DOHH2 (cell line): ENCODE measurements at regions not wholly inside any gene's neighbourhood (a gene's known extent, or its start where the extent isn't known, plus 50 kb on each side); places are given as distances from the start of the nearest gene placed in this dataset.
"Not testable (repeated sequence)": the region's sequence is repeated elsewhere in the genome, so short reads cannot be mapped to it uniquely, and the experiment has no call there.

Source experiments
- H3F3A ChIP-seq: fragments of 200-600 bp; sonication (generic), shearing (Covaris generic); 2 replicates; pipeline ENCODE4 v1.6.0; 2016; ENCODE audit warnings: antibody characterized with exemption, mild to moderate bottlenecking; ENCODE audit not compliant: control insufficient read depth, insufficient read depth
- H3K27ac ChIP-seq: fragments of 200-600 bp; sonication (generic); 2 replicates; pipeline ENCODE4 v1.5.1; 2014; ENCODE audit warnings: low read depth, mild to moderate bottlenecking, low read length, moderate library complexity
- H3K27me3 ChIP-seq: fragments of 200-600 bp; sonication (generic); 2 replicates; pipeline ENCODE4 v1.6.1; 2014; ENCODE audit warnings: mild to moderate bottlenecking, low read length, mixed read lengths; ENCODE audit not compliant: control insufficient read depth
- H3K36me3 ChIP-seq: fragments of 200-600 bp; sonication (generic); 2 replicates; pipeline ENCODE4 v1.6.1; 2014; ENCODE audit warnings: mild to moderate bottlenecking, low read length, moderate library complexity, mixed read lengths; ENCODE audit not compliant: control insufficient read depth
- H3K4me1 ChIP-seq: fragments of 200-600 bp; sonication (generic); 2 replicates; pipeline ENCODE4 v1.6.1; 2014; ENCODE audit warnings: mild to moderate bottlenecking, low read length, mixed read lengths; ENCODE audit not compliant: control insufficient read depth
- H3K4me2 ChIP-seq: fragments of 200-600 bp; sonication (generic); 2 replicates; pipeline ENCODE4 v1.6.0; 2014; ENCODE audit warnings: mild to moderate bottlenecking, low read length, moderate library complexity
- H3K4me3 ChIP-seq: fragments of 200-600 bp; sonication (generic); 2 replicates; pipeline ENCODE4 v1.5.1; 2014; ENCODE audit warnings: mild to moderate bottlenecking, low read length, mixed read lengths
- H3K79me2 ChIP-seq: fragments of 200-600 bp; sonication (generic); 2 replicates; pipeline ENCODE4 v1.6.1; 2014; ENCODE audit warnings: mild to moderate bottlenecking, low read length, mixed read lengths; ENCODE audit not compliant: control insufficient read depth
- H3K9me2 ChIP-seq: fragments of 200-600 bp; sonication (generic); replicated peaks from 2 replicates; pipeline ENCODE4 v1.6.1; 2014; ENCODE audit warnings: mild to moderate bottlenecking, low read length, mixed read lengths; ENCODE audit not compliant: control insufficient read depth
- H3K9me3 ChIP-seq: fragments of 200-600 bp; sonication (generic); 2 replicates; pipeline ENCODE4 v1.6.1; 2014; ENCODE audit warnings: antibody characterized with exemption, low read length, mixed read lengths; ENCODE audit not compliant: control insufficient read depth, insufficient read depth
- H4K20me1 ChIP-seq: fragments of 200-600 bp; sonication (generic); 2 replicates; pipeline ENCODE4 v1.6.0; 2014; ENCODE audit warnings: low read depth, mild to moderate bottlenecking, antibody characterized with exemption, low read length, moderate library complexity; ENCODE audit not compliant: control insufficient read depth, insufficient read depth
- CTCF ChIP-seq: fragments of 200-600 bp; sonication (generic); IDR thresholded peaks from one replicate; pipeline ENCODE4 v1.5.1; 2014; ENCODE audit warnings: antibody characterized with exemption, mild to moderate bottlenecking, low read depth, low read length; ENCODE audit not compliant: poor library complexity, severe bottlenecking
- EZH2phosphoT487 ChIP-seq: fragments of 200-600 bp; sonication (generic); IDR thresholded peaks from 2 replicates; pipeline ENCODE4 v1.6.1; 2017; ENCODE audit warnings: borderline replicate concordance, mild to moderate bottlenecking, antibody characterized with exemption, low read length, moderate library complexity, mixed read lengths

GRCh38 chr3:109994853-109995252, 657.5 kb upstream of the DPPA4 start:
- no peak overlapping the region for H3K4me3 ChIP-seq
- H3K9me2 ChIP-seq = no peaks in the 10 kb centered on the region
- no peaks in the 10 kb centered on the region for H3K9me3 ChIP-seq
- H3K36me3 ChIP-seq = no peaks in the 10 kb centered on the region
- H4K20me1 ChIP-seq = no peaks in the 10 kb centered on the region
- no peak overlapping the region for H3K27ac ChIP-seq
- H3K27me3 ChIP-seq = no peaks in the 10 kb centered on the region
- H3K4me2 ChIP-seq = no peak overlapping the region
- TF ChIP-seq CTCF (no peak), EZH2phosphoT487 (no peak)
- H3K79me2 ChIP-seq = no peaks in the 10 kb centered on the region
- no peaks in the 10 kb centered on the region for H3K4me1 ChIP-seq
- no peaks in the 10 kb centered on the region for H3F3A ChIP-seq

- Histone ChIP-seq H3F3A (no peaks in the 10 kb centered on the region), H3K4me3 (no peak overlapping the region), H3K27me3 (no peaks in the 10 kb centered on the region), H3K9me3 (no peaks in the 10 kb centered on the region), H3K4me1 (no peaks in the 10 kb centered on the region), H4K20me1 (no peaks in the 10 kb centered on the region), H3K27ac (no peak overlapping the region), H3K79me2 (no peaks in the 10 kb centered on the region), H3K36me3 (no peaks in the 10 kb centered on the region), H3K9me2 (no peaks in the 10 kb centered on the region), H3K4me2 (no peak overlapping the region)
- TF ChIP-seq CTCF (no peak), EZH2phosphoT487 (no peak)
These were observed 658.0 kb upstream of the DPPA4 start for GRCh38 chr3:109995377-109995776.

GRCh38 chr3:110001905-110002304, 664.6 kb upstream of the DPPA4 start:
- H3K4me3 ChIP-seq, H3K79me2 ChIP-seq, H3K27me3 ChIP-seq, H3K4me2 ChIP-seq, H3K9me2 ChIP-seq, H3K27ac ChIP-seq, H3K36me3 ChIP-seq, H3F3A ChIP-seq, H3K9me3 ChIP-seq, H3K4me1 ChIP-seq, H4K20me1 ChIP-seq: not testable (repeated sequence)

- Histone ChIP-seq H4K20me1 (no peaks in the 10 kb centered on the region), H3K27me3 (no peaks in the 10 kb centered on the region), H3K79me2 (no peaks in the 10 kb centered on the region), H3K4me2 (no peak overlapping the region), H3K9me2 (no peaks in the 10 kb centered on the region), H3K36me3 (no peaks in the 10 kb centered on the region), H3K27ac (no peak overlapping the region), H3F3A (no peaks in the 10 kb centered on the region), H3K4me1 (no peaks in the 10 kb centered on the region), H3K4me3 (no peak overlapping the region), H3K9me3 (no peaks in the 10 kb centered on the region)
- no peak for TF ChIP-seq EZH2phosphoT487
- no peak for TF ChIP-seq CTCF
These were observed 669.6 kb upstream of the DPPA4 start for GRCh38 chr3:110006913-110007312.
